Activated CD4-positive, CD25-positive, alpha-beta regulatory T cell treated with anti-CD3 and anti-CD28 coated beads, Interleukin-2, amount 50 U/mL, for 24 hours (primary cell): ENCODE measurements at regions not wholly inside any gene's neighbourhood (a gene's known extent, or its start where the extent isn't known, plus 50 kb on each side); places are given as distances from the start of the nearest gene placed in this dataset.

ENCODE experiments used
- ATAC-seq, 2 donors: fragments of 150-1000 bp; cut with Tn5 transposase; one replicate each; pipeline ENCODE4 v1.10.0; 2021; ENCODE audit warnings: mild to moderate bottlenecking in 1 of 2, moderate library complexity in 1 of 2

DNA sequence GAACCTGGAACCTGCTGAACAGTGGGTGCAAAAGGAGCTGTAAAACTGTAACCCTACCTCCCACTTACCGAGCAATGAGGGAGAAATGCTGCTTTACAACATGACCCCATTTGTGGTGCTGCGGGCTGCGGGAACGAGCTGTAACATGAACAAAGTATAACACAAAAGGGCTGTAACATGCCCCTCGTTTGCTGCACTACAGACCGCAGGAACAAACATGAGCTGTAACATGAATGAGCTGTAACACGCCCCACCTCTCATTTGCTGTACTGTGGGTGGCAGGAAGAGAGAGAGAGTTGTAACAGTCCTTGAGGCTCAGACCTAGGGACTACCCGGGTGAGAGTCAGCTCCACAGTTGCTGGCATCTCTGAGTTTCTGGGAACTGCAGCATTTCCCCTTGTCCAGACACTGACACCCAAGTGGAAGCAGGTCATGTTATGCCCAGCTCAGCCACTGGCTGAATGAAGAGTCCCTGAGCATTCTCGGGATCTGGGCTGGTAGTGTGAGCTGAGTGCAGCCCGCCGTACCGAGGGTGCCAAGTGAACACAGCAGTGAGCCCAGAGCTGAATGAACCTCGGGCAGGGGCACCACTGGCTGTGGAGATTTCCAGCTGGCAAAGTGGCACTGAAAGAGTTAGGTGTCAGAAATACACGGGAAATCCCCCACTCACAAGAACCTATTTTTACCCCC lies 1385.3 kb upstream of the SPRY2 start:
- no peak for ATAC-seq

DNA sequence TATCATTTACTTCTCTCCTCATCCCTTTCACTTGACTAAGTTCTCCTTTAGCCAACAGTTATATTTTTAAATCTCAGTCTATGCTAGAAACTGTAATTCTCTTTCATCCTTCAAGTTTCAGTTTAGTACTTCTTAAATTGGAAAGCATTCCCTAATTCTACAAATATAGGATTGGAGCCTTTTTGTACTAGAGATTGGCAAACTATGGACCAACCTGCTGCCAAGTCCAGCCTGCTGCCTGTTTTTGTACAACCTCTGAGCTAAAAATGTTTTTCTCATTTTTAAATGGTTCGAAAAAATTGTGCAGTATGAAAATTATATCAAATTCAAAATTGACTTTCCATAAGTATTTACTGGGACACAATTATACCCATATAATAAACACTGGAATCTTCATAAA lies 1381.5 kb upstream of the SPRY2 start:
- no peak for ATAC-seq

DNA sequence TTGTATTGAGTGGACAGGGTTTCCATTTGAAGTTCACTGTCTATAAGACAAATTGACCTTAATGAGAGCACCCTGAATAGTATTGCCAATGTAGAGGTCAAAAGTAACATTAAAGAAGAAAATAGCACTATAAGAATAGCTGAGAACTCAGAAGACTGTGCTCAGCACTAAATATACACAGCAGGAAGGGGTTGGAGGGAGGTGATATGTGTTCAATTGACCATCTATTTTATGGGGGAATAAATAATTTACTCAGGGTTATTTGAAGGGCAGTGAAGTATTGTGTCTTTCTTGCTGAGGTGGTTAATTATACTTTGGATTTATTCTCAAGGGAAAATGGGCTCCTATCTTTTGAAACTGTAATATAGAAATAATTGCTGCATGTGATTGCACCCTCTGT lies 1380.5 kb upstream of the SPRY2 start:
- no peak for ATAC-seq

DNA sequence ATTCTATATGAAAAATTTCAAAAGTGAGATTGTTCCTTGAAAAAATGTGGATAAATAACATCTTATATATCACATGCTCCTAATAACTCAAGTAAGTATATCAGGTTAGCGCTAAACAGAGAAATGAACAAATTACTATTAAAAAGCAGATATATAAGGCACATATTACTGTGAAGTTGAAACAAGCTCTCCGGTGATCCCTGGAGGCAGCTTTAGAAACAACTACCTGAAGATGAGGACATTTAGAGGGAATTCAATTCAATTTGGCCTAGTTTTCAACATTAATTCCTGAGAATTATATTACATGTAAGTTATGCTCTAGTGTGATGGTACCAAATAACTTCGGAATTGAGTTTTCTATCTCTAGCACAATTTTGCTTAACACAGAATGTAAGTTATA lies 1373.6 kb upstream of the SPRY2 start:
- no peak for ATAC-seq

DNA sequence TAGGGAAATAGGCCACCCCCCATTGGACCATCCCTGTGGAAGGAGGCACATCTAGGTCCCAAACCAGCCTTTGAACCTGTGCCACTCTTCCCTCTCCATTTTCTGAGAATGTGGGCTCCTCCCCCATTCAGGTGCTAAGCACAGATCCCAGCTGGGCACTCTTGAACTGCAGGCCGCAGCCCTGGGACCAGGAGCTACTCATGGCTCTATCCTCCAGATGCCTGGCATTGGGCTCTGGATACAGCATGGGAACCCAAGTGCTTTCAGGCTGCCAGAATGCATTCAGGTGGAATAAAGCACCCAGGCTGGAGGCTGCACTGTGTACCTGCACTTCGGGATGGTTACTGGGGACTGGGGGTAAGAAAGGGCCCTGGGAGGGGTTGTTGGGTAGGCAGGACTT lies 1372.3 kb upstream of the SPRY2 start:
- no peak for ATAC-seq

DNA sequence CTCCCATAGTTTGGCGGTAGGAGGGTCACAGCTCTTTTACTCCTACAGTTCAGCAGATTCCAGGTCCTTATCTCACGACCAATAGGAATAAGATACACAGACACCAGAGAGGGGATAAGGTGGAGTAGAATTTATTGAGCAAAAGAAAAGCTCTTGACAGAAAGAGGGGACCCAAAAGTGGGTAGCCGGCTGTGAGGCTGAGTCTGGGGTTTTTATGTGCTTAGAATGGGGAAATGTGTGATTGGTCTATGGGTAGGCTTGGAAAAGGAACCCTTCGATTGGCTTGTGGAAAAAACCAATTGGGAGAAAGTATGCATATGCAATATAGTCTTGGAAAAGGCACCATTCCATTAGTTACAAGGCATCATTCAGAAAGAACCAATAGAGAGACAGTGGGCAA lies 1356.9 kb upstream of the SPRY2 start:
- no peak for ATAC-seq

DNA sequence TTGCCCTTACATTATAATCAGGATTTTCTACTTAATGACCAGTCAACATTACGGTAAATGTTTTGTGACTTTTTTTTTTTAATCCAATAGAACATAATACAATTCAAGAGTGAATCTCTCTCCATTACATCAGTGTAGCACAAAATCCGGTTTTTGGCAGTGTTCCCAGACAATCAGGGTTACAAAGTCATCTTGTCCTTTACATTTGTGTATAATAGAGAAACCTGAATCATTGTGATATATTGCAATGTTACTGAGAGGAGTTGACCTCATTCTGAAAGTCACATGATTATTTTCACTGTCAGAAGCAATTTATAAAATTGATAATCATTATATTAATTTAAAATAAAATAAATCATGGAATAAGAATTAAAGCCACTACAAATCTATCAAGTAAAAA lies 1346.0 kb upstream of the SPRY2 start:
- ATAC-seq = no peak

DNA sequence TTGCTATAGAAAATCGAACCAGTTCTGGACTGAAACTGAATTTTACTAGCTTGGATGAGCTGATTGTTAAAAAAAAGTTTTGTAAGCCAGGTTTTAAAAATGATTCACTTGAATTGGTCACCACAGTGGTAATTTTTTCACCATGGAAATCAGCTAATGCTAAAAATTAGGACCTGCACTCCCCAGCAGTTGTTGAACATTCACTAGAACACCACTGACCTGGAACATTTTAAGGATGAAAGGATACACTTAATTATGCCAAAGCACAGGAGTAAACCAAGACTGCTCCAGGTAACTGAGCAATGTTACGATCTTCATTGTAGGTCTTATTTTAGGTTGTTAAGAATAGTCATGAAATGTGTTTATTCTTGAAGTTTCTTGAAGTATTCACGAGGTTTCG lies 1342.6 kb upstream of the SPRY2 start:
- no peak for ATAC-seq

DNA sequence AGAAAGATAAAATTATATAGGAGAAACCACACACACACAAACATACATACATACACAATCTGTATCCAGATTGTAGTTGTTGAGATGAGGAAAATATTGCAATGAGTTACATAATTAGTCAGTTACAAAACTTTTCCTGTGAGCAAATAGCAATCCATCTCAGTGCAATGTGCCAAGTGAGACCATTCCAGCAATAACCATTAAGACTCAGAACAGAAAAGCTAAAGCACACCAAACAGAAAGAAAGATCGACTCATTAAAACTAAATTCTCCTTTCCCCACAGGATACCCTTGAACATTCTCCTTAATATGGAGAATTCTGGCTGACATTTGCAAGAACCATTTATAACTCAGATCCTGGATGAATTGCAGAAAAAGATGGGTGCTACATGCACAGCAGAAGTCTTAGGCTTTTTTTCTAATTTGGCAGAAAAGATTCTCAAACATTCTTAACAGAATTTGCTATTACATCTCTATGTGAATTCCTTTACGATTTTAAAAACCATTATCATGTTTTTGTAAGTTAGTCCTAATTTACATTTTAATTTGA lies 1341.2 kb upstream of the SPRY2 start:
- no peak for ATAC-seq

DNA sequence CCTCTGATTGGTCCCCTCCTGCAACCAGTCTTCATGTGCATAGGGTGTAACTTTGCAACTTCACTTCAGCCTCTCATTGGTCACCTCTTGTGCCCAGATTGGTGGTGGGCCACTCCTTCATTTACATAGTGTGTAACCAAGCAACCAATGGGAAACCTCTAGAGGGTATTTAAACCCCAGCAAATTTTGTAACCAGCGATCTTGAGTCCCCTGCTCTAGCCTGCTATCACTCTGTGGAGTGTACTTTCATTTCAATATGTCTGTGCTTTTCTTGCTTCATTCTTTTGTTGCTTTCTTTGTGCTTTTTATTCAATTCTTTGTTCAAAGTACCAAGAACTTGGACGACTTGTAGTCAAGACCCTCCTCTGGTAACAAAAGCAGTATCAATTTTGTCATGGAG lies 1336.9 kb upstream of the SPRY2 start:
- no peak for ATAC-seq

DNA sequence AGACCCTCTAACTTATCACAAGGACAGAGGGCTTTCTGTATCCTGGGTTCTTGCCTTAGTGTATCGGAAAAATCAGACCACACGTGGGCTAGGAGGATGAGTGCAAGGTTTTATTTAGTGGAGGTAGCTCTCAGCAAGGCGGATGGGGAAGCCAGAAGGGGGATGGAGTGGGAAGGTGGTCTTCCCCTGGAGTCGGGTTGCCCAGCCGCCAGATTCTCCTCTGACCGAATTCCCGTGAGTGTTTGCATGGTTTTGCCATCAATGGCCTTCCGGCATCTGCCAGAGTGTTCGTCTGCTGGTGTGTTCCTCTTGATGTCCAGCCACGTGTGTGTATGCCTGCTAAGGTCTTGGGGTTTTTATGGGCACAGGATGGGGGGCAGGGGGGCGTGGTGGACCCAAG lies 1335.1 kb upstream of the SPRY2 start:
- ATAC-seq = no peak

DNA sequence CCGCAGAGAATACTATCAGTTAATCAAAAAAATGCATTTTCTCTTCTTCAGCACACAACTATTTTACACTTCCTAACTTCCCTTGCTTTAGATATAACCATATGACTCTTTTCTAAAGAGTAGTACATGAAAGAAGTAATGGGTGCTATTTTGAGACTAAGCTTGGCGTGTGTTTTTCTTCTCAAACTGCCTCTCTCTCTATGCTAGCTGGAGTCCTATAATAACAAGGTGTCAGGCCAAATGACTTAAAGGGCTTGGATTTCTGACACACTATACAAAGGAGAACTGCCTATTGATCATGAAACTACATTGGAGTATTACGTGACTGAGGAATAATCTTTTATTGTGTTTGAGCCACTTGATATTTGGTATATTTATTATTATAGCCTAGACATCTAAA lies 1330.1 kb upstream of the SPRY2 start:
- ATAC-seq = no peak

DNA sequence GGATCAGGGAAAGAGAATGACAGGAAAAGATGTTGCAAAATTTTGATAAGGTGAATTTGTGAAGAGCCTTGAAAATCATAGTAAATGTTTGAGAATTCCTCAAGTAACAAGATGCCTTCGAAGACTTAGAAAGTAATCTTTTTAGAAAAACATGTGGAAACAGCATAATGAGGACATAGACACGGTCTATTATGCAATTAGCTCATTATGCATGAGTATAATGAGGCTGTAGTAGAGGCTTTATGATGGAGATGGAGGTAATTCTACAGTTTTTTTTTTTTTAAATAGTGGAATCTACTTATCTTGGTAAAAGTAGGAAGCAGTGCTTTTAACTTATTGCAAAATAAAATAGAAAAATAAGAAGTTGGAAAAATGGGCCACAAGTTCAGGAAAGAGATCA lies 1329.1 kb upstream of the SPRY2 start:
- no peak for ATAC-seq

DNA sequence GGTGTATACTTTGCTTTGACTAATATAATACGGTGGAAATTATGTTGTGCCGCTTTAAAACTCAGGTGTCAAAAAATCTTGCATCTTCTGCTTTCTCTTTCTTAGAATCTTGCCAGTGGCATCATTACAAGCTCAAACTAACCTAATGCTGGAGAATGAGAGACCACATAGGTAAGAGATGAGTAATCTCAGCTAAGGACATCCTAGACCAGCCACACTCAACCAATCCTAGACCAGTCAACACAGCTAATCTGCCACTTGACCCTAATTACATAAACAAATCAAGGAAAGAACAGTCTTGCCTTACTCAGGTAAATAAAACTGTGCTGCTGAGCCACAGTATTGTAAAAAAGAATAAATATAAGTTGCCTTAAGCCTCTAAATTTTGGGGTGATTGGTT lies 1323.9 kb upstream of the SPRY2 start:
- ATAC-seq = no peak

DNA sequence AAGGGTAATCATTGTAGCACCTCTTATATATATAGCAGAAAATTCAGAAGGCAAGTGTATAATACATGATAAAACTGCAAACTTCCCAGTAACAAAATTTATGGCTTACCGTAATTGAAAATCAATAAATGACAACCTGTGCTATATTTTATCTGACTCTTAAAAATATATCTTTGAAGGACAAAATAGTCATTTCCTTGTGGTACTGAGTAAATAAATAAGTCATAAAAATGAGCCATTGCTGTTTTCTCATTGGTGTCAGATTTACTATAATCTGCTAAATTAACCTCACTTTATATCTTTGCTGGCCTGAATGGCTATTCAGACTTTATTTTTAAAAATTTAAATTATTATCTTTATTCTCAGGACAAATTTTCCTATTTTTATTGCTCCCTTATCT lies 1319.1 kb upstream of the SPRY2 start:
- ATAC-seq = no peak

DNA sequence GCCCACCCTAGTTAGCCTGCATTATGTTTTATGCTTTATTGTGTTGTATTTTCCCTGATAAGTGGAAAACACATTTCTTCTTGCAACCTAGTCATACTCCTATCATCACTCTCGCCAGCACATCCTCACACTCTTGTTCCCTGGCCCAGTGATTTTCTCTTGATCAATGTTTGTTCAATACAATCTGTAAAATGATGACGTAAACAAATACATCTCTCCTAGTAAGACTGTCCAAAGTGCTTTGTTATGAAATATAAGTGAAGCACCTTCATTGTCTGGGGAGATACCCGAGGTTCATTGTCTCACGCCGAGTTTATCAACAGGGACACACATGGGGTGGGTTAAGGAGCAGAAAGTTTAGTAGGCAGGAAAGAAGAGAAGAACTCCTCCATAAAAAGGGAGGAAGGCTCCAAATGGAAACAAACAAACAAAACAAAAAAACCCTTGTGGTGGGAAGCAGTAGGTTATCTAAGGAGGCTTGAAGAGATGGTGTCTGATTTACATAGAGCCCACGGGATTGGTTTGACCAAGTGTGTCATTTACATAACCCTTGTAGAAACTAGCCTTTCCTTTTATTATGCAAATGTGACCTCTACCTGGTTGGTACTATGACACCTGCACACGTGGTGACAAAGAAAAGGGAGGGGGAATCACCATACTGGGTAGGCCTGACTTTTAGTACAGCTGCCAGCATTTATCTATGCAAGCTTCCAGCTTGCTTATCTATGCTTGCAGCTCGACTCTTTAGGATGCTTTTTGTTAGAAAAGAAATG lies 1317.9 kb upstream of the SPRY2 start:
- no peak for ATAC-seq

DNA sequence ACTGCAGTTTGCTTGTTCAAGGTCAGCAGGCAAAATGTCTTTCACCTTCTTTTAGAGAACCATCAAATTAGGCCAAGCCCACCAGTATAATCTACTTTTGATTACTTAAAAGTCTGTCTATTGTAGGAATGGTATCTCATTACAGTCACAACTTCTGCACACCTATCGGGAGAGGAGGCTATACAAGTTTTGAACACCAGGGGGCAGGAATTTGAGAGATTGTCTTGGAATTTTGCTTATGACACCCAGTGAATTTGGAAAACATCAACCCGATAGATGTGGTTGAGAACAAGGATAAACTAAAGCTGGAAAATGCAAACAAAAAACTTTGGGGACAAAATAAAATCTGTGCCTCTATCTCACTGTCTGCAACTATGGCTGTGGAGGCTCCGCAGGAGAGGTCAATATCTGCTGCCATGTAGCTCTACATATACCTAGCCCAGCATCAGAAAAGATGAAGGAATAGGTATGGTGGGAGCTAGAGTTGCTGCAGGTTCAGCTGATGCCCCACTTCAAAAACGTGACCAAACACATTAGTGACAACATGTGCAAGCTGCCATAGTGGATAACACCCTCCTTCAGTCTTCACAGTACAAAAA lies 1299.2 kb upstream of the SPRY2 start:
- no peak for ATAC-seq

DNA sequence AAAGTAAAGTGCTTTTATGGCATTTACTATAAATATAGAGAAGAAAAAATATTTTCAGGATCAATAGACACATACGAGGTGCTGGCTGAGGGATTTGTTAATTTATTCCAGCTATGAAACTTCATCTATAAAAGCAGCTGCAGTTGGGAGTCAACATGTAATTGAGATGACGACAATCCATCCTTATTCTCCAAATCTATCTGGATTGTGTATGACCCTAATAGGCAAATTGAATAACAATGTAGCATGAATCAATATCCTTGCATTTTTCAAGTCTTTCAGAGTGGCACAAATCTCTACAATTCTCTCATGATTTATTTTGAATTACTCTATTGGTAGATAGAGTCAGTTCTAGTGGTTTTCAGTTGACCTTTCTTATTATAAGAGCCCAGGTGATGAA lies 1296.5 kb upstream of the SPRY2 start:
- ATAC-seq = no peak

DNA sequence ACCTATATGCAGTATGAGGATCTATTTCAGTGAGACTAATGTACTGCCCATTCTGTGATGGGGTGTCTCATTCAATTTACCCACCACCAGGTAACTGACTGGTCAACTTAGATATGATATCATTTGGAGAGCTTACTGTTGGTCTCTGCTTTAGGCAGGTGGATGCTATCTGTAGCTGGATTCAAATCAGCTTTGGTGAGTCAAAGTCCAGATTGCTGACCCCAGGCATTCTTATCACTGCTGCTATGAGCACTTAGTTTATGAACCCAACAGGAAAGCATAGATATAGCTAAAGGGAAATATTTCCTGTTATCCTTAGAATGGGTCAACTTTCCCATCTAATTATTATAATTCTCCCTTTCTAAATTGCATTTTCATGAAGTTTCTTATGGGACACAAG lies 1295.2 kb upstream of the SPRY2 start:
- ATAC-seq = no peak

DNA sequence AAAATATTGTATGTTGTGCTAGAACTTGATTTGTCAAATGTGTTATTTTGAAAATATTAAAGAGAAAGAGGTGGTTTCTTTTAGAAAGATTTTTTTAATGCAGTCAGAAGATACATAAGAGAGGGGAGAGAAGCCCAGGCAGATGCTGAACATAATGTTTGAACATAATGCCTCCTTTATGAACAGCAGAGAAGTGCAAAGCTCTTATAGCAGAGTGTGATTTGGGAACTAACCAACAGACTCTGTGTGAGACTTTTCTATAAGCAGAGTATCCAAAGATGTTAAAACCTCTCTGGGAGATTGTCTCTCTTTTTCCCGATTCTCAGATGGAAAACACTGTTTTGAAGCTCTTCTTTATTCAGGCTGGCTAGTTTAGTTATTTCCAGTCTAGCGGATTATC lies 1274.1 kb upstream of the SPRY2 start:
- no peak for ATAC-seq

DNA sequence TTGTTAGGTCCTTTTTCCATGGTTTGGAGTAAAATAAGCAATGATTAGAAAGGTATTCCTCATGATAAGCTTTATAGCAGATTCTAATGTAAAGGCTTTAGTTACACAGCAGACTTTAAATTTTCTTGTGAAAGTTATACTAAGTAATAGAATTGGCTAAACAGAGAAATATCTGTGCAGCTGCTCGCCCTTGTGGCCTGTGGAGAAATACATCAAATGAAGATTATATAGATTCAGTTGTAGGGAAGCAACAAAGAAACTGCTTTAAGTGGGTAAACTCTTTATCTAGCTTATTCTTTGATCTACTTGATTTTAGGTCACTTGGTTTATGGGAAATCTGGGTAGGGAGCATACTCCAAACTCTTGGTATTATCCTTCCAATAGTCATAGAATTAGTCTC lies 1269.7 kb upstream of the SPRY2 start:
- no peak for ATAC-seq

DNA sequence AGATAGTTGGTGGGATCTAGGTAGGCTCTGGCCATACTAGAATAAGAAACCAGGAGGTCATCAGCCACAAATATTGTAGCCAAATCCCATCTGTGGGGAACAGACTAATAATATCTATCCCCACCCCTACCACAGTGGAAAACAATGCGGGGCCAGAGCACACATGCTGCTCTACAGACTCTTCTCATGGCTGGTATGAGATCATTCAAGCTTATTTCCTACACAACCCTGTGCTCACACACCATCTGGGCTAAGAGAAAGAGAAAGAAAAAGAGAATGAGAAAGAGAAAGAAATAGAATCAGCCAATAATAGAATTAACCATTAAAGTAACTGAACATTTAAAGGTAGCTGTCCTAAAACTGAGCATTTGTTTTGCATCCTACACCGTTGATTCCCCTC lies 1268.4 kb upstream of the SPRY2 start:
- no peak for ATAC-seq

DNA sequence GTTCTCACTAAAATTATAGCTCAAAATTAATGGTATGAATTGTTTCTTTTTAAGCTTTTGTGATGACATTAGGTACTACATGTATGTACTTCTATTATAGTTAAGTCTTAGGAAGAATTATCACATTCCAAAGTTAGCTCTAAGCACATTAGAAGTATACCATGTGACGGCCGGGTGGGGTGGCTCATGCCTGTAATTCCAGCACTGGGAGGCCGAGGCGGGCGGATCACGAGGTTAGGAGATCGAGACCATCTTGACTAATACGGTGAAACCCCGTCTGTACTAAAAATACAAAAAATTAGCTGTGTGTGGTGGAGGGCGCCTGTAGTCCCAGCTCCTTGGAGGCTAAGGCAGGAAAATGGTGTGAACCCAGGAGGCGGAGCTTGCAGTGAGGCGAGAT lies 1265.1 kb upstream of the SPRY2 start:
- no peak for ATAC-seq

DNA sequence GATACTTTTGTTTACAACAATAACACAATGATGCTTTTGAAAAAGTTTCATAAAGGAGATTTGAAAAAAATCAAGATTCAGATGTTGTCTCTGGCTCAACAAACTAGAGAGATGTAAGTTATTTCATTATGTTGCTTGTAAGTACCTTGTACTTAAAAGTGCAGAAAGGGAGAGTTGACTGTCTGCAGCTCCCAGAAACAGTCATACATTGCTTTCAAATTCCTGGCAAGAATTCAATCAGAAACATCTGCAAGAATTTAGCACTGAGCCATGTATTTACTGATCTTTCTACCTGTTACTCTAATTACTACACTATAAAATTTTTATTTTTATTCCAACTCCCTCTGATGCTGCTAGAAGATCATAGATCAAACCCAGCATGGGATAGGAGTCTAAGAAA lies 1261.3 kb upstream of the SPRY2 start:
- ATAC-seq = no peak
